HG03432 (cell line): ENCODE measurements at regions not wholly inside any gene's neighbourhood (a gene's known extent, or its start where the extent isn't known, plus 50 kb on each side); places are given as distances from the start of the nearest gene placed in this dataset.

Experiments
- ATAC-seq: cut with Tn5 transposase; IDR thresholded peaks from one replicate; pipeline ENCODE4 v1.9.1; 2021; ENCODE audit warnings: mild to moderate bottlenecking, moderate library complexity; ENCODE audit not compliant: unreplicated experiment

DNA sequence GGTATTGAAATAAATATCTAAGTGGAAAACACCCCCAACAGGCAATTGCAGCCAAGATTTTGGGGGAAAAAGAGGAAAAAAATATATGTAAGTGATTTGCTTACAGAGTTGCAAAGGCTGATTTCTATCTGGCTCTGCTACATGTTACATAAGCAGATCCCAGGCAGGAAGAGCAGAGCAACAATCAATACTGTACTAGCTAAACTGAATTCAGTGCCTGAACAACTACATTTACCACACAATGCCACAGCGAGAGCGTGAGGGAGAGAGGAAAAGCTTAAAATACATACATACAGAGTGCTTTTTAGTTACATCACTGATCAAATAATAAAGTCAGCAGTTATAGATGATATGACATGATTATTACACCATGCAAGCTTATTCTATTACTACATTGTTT, 665.6 kb upstream of the ARGLU1 start:
- no peak for ATAC-seq

DNA sequence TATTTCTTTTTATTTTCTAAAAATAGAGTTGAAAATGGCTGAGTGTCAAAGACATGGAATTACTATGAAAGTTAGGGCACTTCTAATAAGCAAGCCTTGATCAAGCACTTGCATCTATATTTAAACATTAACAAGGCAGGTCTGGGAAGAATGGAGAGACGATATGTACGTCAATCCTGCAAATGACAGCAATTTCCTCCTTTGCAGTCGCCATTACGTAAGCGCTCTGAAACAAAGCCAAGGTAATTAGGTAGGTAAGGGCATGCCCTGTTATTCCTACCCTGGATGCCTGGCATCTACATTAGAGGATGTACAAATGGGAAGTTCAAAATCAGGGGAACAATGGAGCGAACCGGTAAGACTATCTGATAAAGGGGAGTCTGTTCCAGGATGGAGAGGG, 664.0 kb upstream of the ARGLU1 start:
- ATAC-seq, result no peak

DNA sequence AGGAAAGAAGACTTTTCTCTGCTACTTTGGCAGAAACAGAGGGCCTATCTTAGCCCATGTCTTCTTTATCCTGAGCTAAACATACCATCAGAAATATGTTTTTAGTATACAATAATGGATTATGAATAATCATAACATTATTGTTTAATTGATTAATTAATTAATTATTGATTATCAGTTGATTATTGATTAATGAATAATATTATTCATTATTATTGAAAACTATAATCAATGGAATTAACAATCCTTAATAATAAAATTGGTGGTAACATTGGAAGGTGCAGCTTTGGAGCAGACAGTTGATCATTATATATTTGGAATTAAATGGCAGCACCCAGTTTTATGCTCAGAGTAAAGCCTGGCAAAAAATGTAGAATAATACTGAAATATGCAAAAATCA, 655.9 kb upstream of the ARGLU1 start:
- no peak for ATAC-seq

DNA sequence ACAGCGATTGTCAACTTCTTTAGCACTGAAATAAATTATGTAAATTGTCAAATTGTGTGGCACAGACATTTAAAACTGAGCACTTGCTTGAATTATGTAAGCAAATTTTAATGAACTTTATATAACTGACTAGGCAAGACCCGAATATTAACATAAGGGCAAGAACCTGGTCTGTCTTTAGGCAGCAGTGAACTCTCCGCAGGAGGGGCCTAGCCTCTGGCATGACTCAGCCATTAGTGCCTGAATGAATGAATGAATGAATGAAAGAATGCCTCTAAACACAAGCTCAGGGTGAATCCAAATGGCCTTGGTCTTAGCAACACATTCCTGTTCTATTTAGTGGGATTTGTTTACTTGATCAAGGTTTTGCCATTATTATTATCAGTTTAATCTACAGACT, 654.7 kb upstream of the ARGLU1 start:
- ATAC-seq, result no peak

DNA sequence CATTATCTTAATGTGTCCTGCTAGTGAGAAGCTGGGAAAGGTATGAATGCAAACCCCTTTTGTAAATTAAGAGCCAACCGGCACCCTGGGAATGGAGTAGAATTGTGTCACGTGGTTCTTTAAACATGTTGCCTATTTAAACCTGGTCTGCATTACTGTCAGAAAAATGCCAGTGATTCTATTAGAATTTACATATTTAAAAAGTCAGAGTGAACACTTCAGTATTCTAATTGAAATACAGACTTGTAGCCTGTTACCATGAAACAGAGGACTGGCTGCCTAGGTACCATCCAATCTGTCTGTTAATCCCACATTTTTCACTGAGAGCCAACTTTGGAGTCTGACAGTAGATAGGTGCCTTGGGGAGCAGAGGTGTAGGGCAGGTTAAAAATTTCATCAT, 652.3 kb upstream of the ARGLU1 start:
- no peak for ATAC-seq

DNA sequence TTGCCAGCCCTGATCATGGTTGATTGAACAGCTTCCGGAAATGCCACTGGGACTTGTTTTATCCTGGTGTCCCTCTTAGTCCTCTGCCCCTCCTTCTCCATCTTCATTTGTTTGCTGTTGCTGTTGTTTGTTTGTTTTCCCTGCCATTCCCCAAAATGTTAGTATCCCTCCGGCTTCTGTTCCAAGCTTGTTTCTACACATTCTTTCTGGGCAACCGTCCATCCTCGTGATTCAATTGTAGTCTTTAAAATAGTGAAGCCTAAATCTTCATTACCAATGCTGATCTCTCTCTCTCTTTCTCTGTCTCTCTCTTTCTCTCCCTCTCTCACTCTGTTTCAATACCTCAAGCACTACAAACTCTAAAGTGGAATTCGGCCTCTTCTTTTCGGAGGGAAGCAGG, 649.3 kb upstream of the ARGLU1 start:
- no peak for ATAC-seq

DNA sequence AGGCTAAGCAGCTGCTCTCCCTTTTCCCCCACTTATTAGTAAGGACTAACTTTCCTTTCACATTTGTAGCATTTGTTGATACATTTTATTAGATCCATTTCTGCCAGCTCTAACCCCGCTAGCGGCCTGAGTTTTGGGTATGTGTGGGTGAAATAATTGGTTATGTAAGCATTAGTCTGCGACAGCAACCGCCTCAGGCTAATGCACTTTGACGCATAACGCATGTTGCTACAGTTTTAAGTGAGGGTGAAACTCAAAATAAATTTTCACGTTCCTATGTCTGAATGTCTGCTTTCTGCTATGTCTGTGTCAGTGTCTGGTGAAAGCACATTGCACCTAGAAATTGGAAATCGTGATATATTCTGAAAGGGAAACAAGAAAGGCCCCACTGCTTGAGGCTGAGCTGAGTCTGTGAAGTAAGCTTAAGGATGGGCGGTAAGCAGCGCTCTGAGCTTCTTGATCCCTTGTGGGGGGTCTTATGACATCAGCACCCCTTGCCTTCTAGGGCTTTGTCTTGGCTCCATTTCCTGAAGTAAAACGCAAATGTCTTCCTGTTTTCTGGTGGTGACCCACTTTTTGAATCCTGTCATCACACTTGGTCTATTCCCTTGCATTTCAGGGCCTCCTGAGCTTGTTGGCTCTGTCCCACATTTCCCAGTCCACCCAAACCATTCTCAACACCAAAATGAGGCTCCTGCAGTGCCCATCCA, 648.3 kb upstream of the ARGLU1 start:
- ATAC-seq, result no peak

DNA sequence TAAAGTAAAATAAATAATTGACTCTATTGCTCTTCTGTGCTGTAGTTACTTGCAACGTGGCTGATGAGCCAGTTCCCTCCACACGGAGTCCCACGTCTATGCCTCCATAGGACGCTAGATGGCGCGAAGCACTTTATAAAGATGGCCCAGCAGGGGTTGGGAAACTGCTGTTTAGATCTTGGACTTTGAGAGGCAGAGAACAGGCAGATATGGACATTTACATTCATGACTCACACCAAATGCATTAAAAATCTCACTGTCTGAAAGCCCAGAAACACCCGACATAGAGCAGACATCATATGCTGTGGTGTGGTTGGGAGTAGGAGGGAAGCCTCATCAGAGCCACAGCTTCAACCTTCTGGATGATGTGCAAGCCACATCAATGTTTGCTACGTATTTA, 643.1 kb upstream of the ARGLU1 start:
- peak; percentile 98 for ATAC-seq

DNA sequence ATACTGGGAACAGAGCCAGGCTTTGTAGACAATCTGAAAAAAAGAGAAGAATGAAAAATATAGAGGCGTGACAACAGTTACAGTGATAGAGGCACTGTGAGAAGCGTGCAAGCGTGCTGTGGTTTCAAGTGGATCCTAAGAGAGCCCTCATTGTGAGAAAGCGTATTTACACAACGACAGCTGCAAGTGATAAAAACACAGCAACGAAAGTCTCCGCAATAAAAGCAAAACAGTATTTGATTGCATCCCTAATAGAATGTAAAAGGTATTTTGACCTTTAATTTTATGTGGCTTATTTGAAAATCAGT, 642.7 kb upstream of the ARGLU1 start:
- ATAC-seq, result no peak

DNA sequence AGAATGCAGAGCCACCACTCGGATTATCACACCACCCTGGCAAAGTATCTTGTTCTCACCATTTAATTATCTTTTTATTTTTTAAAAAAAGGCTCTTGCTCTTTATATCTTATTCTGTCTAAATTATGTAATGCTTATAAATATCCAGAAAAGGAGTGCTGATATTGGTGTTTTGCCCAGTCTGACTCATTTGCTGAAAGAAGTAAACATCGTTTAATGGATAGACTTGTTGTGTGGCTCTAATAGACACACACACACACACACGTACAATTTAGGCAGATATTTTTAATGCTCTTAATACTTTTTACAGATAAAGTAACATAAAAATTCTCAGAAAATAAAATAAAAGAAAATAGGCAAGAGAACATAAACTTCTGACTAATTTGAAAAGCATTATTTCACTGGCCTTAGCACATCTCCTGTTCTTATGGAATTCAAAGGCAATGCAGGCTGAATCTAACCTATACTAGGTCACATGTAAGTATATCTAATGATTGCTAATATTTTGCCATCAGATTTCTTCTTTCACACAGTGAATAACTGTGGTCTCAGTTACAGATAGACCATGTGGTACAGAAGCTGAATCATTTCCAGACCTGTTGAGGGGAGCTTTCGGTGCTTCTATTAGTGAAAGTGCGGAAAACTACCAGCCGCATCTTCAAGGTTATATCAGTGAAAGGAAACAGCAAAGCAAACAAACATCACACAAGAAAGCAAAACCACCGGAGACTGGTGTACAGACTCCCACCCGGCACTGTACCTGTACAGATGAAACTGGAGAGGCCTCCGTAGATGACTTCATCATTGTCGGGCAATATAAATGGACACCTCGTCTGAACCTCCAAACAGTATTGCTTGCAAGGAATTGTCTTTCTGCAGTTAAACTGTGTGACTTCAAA, 642.1 kb upstream of the ARGLU1 start:
- ATAC-seq, result no peak

DNA sequence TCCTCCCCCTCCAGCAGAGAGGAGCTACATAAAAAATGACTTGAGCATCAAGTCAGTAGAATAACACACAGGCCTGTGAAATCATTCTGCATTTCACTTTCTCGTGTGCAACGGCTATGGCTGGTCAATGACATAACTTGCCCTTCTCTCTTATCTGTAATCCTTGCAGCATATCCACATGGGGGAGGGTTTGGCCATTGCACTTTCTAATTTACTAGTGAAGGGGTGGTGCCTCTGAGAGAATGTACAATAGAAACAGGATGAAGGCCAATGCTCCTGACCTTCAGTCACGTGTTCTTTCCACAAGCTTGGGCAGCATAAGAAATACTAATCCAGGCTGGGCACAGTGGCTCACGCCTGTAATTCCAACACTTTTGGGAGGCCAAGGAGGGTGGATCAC, 641.0 kb upstream of the ARGLU1 start:
- ATAC-seq, result no peak

DNA sequence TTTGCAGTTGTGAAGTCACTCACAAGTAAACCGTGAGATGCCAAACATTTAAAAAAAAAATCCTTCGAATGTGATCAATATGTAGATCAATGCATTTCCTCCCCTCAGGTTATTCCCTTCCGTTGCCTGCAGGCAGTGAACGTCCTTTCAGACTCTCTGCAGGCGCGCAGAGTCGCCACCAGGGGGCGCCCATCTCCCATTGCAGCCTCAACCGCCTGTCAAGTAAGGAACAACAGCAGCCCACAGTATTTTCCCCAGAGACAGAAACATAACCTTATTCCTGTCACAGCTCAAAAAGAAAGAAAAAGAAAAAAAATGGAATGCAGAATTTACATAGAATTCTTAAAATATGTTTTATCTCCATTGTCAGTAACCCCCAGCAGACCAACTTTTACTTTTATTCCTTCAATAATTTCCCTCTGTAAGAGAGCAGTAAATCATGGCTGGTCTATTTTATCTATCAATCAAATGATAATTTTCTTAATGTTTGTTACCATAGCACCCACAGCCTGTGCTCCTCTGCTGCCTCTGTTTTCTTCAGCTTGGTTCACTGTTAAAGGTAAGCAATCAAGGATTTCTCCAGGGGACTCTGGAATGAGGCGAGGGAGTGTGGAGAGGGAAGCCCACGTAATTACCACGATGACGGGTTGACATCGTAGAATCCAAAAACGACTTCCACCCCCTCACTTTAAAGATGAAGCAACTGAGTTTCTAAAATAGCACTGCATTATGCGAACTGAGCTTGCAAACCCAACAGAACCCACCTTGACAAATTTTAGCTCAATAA, 637.6 kb upstream of the ARGLU1 start:
- ATAC-seq, result peak; percentile 98

DNA sequence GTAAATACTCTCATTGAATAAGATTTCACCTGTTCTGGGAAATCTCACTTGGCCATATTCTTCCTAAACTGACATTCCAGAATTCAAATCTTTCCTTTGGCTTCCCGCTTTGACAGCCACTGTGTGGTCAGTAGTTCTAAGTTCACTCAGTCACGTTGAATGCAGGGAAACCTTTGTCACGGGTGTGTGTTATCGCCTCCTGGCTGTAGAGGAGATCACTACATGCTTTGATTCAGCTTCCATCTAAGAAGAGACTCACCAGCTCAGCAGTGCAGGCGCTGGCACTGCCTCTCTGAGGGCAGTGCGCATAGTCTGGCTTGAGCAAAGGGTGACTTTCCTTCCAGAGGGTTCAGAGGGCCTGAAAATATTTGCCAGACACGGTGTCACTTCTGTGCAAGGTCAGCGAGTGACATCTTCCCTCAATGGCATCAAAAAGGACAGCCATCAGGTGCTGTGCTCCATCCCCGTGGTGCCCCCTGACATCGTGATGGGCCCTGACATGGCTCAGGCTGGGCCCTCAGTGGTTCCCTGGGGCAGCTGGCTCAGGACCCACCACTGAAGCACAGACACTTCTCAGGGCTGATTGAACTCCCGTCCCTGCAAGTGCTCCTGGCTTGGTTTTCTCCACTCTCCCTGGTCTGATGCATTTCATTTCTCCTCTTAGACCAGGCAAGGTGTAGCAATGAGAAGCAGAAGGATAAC, 635.4 kb upstream of the ARGLU1 start:
- ATAC-seq, result peak; percentile 52

DNA sequence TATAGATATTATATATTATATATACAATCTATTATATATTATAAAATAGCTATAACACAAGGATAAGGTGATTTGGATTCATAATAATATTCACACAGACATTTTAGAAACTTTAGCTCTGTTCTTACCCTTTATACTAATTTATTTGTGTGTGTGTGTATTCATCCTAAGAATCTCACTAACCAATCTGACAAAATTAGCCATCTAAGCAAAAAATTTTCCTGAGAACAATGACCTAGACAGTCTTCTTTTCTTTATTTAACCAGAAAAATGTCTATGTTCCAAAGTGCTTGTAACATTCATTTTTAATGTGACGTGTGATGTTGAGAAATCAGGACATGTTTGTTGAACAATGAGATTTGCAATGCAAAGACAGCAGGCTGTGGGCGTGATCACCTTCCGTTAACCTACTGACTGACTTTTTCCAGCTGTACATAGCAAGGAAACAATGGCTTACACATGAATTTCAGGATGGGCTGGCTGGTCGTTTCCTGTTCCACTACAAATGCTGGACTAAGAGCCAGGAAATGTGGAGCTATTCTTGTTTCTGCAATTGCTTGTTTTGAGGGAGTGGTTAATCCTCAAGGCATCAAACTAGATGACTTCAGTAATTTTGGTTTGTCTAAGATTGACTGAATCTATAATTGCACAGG, 634.6 kb upstream of the ARGLU1 start:
- no peak for ATAC-seq

DNA sequence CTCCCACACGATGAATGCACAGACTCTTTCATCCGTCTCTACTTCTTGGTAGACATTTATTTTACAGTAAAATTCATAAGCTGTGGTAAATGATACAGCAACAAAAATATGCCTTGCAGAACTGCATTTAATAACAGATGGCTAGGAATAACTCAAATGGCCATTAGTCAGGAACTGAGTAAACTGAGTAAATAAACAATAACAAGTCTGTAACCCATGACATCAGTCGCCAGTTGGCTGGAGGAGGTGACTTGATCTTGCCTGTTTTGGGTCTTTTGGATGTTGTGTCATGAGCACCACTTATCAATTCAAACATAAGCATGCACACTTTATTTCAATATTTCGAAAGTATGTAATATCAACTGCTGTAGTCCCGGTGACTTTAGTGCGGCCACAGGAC, 632.6 kb upstream of the ARGLU1 start:
- ATAC-seq, result no peak

DNA sequence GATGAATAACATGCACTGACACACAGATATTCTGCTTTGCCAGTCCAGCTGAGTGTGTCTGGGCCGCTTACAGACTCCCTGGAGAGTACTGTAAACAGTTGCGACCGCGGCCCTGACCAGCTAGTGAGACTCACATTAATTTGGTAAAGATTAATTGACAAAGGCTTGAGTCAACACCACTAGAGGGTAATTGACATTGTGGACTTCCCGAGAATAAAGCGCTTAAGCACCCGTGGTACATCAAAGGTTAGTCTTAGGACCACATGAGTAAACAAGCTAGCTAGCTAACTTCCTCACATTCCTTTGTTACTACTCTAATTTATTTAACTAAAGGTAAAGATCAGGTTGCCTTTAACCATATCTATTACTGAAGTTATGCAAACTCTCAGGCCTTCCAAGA, 624.4 kb upstream of the ARGLU1 start:
- no peak for ATAC-seq

DNA sequence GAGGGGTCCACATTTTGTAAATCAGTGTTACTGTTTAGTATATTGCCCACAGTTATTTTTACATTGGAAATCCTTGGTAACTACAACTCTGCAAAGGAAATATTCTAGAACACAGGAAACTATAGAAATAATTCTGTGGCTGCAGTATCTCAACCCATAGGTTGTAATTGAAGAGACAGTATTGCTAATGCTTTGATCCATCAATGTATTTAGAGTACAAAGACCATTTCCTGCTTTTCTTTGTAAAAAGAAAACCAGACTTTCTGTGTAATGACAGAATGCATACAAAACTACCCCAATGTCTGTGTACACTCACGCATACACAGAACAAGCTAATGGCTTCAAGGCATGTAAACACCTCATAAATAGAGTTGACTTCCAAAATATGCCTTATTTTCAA, 622.1 kb upstream of the ARGLU1 start:
- ATAC-seq, result no peak

DNA sequence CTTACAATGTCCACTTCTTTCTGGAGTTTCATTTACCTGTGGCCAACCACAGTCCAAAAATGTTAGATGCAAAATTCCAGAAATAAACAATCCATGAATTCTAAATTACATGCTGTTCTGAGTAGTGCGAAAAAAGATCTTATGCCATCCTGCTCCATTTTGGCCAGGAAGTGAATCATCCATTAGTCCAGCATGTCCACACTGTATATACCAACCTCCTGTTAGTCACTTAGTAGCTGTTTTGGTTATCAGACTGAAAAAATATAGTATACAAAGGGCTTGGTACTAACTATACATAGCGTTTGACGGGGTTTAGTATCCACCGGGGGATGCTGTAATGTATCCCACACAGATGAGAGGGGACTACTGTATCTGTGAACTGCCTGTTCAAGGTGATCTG, 618.0 kb upstream of the ARGLU1 start:
- ATAC-seq, result no peak

DNA sequence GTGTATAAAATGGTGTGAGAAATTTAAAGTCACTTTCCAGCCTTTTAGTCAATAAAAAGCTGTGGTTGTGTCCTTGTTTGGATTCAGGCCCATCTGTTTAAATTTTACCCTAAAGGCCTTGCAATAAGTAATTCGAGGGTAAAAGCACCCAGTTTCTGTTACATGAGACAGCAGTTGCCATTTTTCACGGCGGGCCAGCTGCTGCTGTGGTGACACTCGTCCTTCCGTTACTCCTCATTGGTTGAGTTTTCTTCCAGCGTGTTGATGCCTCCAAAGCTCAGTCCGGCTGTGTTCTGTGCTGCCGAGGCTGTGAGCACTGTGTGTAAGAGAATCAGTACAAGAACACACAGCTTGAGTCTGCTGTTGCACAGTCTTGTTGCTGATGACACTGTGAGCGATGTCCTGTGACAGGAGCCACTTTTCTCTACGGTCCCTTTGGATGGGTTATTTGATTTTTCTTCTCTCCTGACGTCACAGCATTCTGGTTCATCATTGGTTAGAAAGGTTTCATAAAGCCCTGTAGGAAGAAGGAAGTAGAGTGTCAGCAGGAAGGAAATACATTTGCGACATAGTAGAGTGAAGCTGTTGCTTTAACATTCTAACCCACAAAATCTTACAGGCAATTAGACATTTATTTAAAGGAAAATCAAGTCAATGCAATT, 602.5 kb upstream of the ARGLU1 start:
- no peak for ATAC-seq

DNA sequence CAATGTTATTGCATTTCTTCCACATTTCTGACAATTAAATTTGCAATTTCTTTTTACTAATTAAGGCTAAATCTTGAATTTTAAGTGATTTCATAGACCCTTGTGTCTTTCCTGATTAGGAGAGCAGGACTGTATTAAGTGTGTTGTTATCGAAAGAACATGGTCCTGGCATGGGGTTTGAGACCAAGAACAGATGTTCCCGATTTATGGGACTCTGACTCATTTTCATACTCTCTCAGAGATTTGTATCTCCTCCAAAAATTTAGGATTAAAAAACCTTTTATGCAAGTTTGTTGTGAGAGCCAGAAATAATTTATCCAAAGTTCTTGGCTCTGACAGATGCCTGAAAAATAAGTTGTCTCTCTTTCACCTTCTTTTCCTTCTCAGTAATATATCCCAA, 589.3 kb upstream of the ARGLU1 start:
- ATAC-seq, result no peak
